Epithelial cell of esophagus (primary cell): ENCODE measurements at regions not wholly inside any gene's neighbourhood (a gene's known extent, or its start where the extent isn't known, plus 50 kb on each side); places are given as distances from the start of the nearest gene placed in this dataset.

Experiments
- DNase-seq: peaks from one replicate; pipeline ENCODE4 v3.0.0; 2010; ENCODE audit warnings: low read depth
- H3K4me3 ChIP-seq: 2 replicates; pipeline ENCODE4 v1.5.1; 2011; ENCODE audit warnings: mild to moderate bottlenecking, low read length, control low read depth
- TF ChIP-seq, protein P1 (sequence below): IDR thresholded peaks from 2 replicates; pipeline ENCODE4 v1.5.1; 2011; ENCODE audit warnings: low read depth, mild to moderate bottlenecking, low read length, control low read depth, inconsistent platforms; ENCODE audit not compliant: insufficient read depth; ENCODE audit errors: missing control alignments

DNA sequence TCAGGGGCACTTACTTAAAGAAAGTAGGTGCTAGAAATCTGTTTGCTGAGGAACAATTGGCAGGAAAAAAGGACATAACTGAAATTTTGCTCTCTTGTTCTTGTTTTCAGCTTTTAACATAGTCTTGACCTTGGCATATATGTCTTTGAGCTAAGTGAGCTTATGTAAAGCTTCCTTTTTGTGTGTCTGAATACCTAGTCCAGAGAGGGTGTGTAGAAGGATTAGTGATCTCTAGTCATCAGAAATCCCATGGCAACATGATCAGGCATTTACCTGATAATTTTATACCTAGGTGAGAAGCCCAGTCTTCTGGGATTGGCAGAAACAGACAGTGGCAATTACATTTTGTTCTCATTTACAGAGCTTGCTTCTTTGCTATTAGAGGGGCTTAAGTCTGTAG, 166.1 kb downstream of the SNAPC1 start:
- DNase-seq, result peak; percentile 32
- TF ChIP-seq, protein P1, sequence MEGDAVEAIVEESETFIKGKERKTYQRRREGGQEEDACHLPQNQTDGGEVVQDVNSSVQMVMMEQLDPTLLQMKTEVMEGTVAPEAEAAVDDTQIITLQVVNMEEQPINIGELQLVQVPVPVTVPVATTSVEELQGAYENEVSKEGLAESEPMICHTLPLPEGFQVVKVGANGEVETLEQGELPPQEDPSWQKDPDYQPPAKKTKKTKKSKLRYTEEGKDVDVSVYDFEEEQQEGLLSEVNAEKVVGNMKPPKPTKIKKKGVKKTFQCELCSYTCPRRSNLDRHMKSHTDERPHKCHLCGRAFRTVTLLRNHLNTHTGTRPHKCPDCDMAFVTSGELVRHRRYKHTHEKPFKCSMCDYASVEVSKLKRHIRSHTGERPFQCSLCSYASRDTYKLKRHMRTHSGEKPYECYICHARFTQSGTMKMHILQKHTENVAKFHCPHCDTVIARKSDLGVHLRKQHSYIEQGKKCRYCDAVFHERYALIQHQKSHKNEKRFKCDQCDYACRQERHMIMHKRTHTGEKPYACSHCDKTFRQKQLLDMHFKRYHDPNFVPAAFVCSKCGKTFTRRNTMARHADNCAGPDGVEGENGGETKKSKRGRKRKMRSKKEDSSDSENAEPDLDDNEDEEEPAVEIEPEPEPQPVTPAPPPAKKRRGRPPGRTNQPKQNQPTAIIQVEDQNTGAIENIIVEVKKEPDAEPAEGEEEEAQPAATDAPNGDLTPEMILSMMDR, result no peak
- H3K4me3 ChIP-seq, result no peak overlapping the region

DNA sequence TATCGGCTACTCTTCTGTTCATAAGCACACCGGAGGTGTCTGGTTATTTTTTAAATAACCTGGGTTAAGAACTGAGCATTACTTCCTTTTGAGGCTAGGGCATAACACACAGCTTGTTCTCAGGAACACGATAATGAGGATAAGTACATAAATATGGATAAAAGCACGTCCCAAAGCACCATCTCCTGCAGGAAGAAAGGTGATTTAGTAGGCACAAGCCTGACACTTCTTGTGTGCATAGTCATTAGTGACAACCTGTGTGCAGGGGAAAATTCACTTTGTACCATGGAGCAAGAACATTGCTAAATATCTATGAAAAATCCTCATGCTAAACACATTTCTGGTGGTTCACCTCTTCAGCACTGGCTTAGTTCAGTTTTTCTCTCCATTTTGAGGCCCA, 166.5 kb downstream of the SNAPC1 start:
- no peak for DNase-seq
- TF ChIP-seq, protein P1, result no peak
- no peak overlapping the region for H3K4me3 ChIP-seq

DNA sequence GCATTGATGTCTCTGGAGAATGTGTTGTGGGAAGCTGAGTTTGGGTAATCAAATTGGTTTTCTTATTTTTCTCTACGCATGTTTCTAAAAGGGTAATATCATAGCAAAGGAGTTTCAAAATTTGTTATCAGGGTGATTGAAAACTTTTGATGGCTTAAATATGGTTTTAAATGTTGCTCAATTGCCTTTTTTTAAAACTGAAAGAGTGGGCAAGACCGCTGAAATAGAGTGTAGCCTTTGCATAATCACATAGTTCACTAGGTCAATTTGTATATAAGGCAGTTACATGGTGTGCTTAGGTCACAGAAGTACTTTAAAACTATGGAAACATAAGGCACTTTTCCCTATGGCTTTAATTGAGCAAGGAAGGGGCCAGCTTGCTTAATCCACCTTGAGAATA, 167.4 kb downstream of the SNAPC1 start:
- no peak overlapping the region for H3K4me3 ChIP-seq
- no peak for DNase-seq
- TF ChIP-seq, protein P1, result no peak

DNA sequence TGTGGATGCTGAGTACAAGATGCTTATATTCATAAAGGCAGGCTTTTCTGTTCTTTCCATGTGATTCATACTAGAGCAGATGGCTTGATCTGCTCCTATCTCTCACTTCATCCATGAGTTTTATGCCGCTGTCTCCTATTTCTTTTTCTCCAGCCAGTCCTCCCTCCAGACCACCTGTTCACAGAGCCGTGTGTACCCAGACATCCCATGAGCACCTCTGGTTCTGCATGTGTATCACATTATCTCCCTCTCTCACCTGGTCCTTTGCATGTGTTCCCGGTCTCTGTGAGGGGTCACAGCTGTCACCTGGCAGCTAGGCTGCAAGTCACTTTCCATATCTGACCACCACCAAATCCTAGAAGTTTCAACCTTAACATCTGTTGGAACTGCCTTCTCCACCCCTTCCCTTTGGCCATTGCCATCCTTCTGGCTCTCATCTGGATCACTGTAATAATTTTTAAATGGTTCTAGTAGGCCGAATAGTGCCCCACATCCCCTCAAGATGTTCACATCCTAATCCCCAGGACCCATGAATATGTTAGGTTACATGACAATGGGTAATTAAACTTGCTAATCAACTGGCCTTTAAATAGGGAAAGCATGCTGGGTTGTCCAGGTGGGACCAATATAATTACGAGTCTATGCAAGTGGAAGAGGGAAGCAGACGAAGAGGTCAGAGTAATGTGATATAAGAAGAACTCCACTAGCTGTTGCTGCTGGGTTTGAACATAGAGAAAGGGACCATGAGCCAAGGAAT, 168.1 kb downstream of the SNAPC1 start:
- TF ChIP-seq, protein P1, result no peak
- no peak overlapping the region for H3K4me3 ChIP-seq
- no peak for DNase-seq

DNA sequence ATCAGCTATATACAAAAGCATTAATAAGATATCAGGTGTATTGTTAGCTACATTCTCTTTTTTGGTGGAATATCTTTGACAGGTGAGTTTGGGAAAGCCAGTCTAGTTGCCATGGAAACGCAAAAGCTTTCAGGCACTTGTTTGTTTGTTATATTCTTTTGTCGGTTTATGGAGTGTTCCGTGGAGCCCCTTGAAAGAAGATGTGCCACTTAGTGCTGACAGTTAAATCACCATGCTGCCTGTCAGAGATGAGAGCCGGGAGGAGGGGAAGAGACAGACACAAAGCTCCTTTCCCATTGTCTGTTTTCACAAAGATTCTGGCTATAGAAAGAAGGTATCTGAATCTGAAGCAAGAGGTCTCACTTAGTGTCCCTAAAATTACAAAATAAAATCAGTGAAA, 170.8 kb downstream of the SNAPC1 start:
- no peak overlapping the region for H3K4me3 ChIP-seq
- no peak for DNase-seq
- TF ChIP-seq, protein P1, result no peak

DNA sequence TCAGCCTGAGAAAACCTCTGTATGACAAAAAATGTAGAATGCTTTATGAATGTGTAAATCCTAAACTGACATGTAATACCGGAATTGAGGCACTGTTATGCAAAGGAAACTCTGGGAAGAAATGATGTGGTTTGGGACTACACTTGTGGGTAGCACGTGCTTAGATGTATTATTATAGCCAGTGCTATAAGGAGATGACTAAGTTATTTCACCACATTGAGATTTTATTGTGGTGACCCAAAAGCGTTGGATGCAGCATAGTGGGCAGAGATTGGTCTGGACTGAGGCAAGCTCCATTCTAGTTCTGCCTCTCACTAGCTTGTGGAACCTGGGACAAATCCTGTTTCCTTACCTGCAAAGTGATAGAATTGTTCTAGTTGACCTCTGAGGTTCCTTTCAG, 172.2 kb downstream of the SNAPC1 start:
- H3K4me3 ChIP-seq, result no peak overlapping the region
- TF ChIP-seq, protein P1, result no peak
- peak; percentile 76 for DNase-seq

DNA sequence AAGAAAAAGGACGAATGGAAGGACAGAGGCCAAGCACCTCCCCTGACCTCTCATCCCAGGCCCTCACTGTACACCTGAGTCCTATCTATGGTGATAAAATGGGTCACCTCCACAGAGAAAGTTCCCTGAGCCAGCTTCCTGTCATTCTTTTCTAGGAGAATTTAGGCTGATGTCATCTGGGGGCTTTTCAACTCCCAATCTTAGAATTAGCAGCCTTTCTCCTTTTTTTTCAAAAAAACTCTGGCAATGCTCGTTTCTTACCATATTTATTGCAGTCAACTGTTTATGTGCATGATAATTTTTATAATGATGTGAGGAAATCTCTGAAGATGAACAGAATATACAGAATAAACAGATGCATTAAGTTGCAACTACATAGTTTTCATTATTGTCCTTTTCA, 177.6 kb downstream of the SNAPC1 start:
- TF ChIP-seq, protein P1, result no peak
- no peak overlapping the region for H3K4me3 ChIP-seq
- DNase-seq, result no peak
